Upper lobe of left lung (tissue), 6 donors: ENCODE measurements at regions not wholly inside any gene's neighbourhood (a gene's known extent, or its start where the extent isn't known, plus 50 kb on each side); places are given as distances from the start of the nearest gene placed in this dataset.
A peak's percentile ranks its signal among the peaks of the same experiment; 100 is the strongest.

Source experiments
- ATAC-seq, 2 donors: fragments of 200-7000 bp; cut with Tn5 transposase; one replicate each; pipeline ENCODE4 v1.9.1; 2022; ENCODE audit warnings: mild to moderate bottlenecking in 2 of 2, moderate library complexity in 2 of 2; ENCODE audit not compliant: low FRiP score in 2 of 2
- DNase-seq, 2 donors: peaks; one replicate each; pipeline ENCODE4 v3.0.0-alpha.2; 2019 to 2020
- H3K27ac ChIP-seq, 4 donors: fragments of 200-600 bp; sonication (generic); one replicate each; pipeline ENCODE4 v1.5.1; 2016 to 2019
- H3K27me3 ChIP-seq, 4 donors: fragments of 200-600 bp; sonication (generic); one replicate each; pipeline ENCODE4 v1.5.1; 2017 to 2019
- H3K36me3 ChIP-seq, 4 donors: fragments of 200-600 bp; sonication (generic); one replicate each; pipeline ENCODE4 v1.5.1; 2016 to 2019
- H3K4me1 ChIP-seq, 4 donors: fragments of 200-600 bp; sonication (generic); one replicate each; pipeline ENCODE4 v1.5.1; 2018 to 2019
- H3K4me3 ChIP-seq, 4 donors: fragments of 200-600 bp; sonication (generic); one replicate each; pipeline ENCODE4 v1.5.1; 2017 to 2019; ENCODE audit warnings: mild to moderate bottlenecking in 2 of 4, moderate library complexity in 1 of 4
- H3K9me3 ChIP-seq, 4 donors: fragments of 200-600 bp; sonication (generic); one replicate each; pipeline ENCODE4 v1.5.1; 2018 to 2019
- EP300 ChIP-seq, 4 donors: sonication (generic); formaldehyde crosslinking; IDR thresholded peaks; one replicate each; pipeline ENCODE4 v1.5.1; 2017; ENCODE audit warnings: antibody characterized with exemption in 4 of 4, control low read depth in 2 of 4
- POLR2A ChIP-seq, 4 donors: fragments of 450-650 bp; IDR thresholded peaks; one replicate each; pipeline ENCODE4 v1.5.1; 2016 to 2017; ENCODE audit warnings: antibody characterized with exemption in 4 of 4, mild to moderate bottlenecking in 2 of 4
- POLR2AphosphoS5 ChIP-seq, 2 donors: sonication (generic); formaldehyde crosslinking; IDR thresholded peaks; one replicate each; pipeline ENCODE4 v1.5.1; 2017; ENCODE audit warnings: antibody characterized with exemption in 2 of 2
- WGBS, 2 donors: methylation state at CpG; one replicate each; pipeline ENCODE4 v1.1.5; 2017 to 2018; 5-methylcytosine and 5-hydroxymethylcytosine counted together
- TF ChIP-seq, protein P1 (sequence below), 6 experiments: fragments of 450-650 bp in 4 of 6; fragments of 200-600 bp in 2 of 6; sonication (generic) in 2 of 6; IDR thresholded peaks; one replicate each; pipeline ENCODE4 v1.5.1; 2016 to 2019; ENCODE audit warnings: antibody characterized with exemption in 6 of 6
- donor health status: DM: no; HTN: no; CAD: no; lungs with moderate emphysema.
- donor health status: DM: no; HTN: yes; CAD: no; lungs with severe emphysema.

GRCh38 chr2:33729353-33729752, 130.3 kb upstream of the FAM98A start:
- no peak overlapping the region for H3K4me3 ChIP-seq
- DNase-seq: no peak
- H3K27me3 ChIP-seq: no peaks in the 10 kb centered on the region
- WGBS, 2 donors: 88 to 90% methylated on average over 1 of the region's 1 CpG
- no peaks in the 10 kb centered on the region for H3K9me3 ChIP-seq
- no peaks in the 10 kb centered on the region for H3K36me3 ChIP-seq
- H3K27ac ChIP-seq: no peak overlapping the region
- H3K4me1 ChIP-seq: no peaks in the 10 kb centered on the region
- TF ChIP-seq POLR2A (IDR thresholded peaks at IDR 0.05) (no peak), POLR2AphosphoS5 (IDR thresholded peaks at IDR 0.05) (no peak), EP300 (IDR thresholded peaks at IDR 0.05) (no peak)
- TF ChIP-seq, protein P1, sequence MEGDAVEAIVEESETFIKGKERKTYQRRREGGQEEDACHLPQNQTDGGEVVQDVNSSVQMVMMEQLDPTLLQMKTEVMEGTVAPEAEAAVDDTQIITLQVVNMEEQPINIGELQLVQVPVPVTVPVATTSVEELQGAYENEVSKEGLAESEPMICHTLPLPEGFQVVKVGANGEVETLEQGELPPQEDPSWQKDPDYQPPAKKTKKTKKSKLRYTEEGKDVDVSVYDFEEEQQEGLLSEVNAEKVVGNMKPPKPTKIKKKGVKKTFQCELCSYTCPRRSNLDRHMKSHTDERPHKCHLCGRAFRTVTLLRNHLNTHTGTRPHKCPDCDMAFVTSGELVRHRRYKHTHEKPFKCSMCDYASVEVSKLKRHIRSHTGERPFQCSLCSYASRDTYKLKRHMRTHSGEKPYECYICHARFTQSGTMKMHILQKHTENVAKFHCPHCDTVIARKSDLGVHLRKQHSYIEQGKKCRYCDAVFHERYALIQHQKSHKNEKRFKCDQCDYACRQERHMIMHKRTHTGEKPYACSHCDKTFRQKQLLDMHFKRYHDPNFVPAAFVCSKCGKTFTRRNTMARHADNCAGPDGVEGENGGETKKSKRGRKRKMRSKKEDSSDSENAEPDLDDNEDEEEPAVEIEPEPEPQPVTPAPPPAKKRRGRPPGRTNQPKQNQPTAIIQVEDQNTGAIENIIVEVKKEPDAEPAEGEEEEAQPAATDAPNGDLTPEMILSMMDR (IDR thresholded peaks at IDR 0.05): no peak
- no peak for ATAC-seq

DNA sequence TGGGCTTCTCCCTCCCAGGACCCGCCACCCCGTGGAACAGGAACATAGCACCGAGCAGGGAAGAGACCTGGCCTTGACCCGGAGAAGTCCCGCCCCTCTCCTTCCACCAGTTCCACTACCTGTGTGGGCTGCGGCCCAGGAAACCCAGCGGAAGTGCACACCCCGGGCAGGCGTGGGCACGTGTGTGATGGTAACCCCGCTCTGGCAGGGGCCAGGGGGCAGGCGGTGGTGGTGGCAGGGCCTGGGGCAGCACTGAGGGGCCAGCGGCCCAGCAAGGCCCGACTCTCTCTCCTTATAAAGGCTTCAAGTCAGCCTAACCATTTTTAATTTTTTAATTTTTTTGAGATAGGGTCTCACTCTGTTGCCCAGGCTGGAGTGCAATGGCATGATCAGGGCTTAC, 129.0 kb upstream of the FAM98A start:
- Histone ChIP-seq H3K27ac (no peak overlapping the region), H3K4me1 (no peaks in the 10 kb centered on the region), H3K9me3 (no peaks in the 10 kb centered on the region), H3K27me3 (no peaks in the 10 kb centered on the region), H3K4me3 (no peak overlapping the region), H3K36me3 (no peaks in the 10 kb centered on the region)
- WGBS, 2 donors: 91 to 93% methylated on average over 9 to 14 of the region's 14 CpGs
- ATAC-seq (peak in 1 of 2 donors; percentile 43), DNase-seq (peak in 1 of 2 donors; percentile 52)
- TF ChIP-seq POLR2A (IDR thresholded peaks at IDR 0.05) (no peak), EP300 (IDR thresholded peaks at IDR 0.05) (no peak), POLR2AphosphoS5 (IDR thresholded peaks at IDR 0.05) (no peak)
- TF ChIP-seq, protein P1 (IDR thresholded peaks at IDR 0.05): no peak

DNA sequence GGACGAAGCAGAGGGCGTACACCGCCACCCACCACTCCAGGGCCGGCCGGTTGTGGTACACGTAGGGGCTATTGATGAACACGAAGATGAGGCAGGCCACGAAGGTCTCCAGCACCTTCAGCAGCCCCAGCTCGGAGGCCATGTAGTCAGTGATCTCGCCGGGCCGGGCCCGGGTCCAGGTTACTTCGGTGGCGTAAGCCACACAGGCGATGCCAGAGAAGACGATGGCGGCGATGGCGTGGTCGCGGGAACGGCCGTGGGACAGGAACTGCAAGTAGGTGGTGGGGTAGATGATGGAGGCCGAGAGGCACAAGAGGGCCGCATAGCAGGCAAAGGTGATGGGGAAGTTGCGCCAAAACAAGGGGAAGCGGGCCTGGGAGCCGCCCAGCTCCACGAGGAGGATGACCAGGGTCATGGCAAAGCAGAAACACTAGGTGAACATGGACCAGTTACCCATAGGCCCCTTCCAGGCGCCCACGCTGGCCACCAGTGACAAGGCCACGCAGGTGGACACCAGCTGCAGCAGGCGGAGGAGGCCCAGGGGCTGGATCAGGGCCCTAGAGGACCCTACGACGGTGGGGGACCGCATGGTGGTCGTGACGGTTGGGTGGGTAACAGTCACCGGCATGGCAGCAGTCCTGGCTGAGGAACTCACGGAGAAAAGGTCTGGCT, 128.4 kb upstream of the FAM98A start:
- Histone ChIP-seq H3K27me3 (no peaks in the 10 kb centered on the region), H3K36me3 (no peaks in the 10 kb centered on the region), H3K27ac (no peak overlapping the region), H3K4me1 (no peaks in the 10 kb centered on the region), H3K4me3 (no peak overlapping the region), H3K9me3 (no peaks in the 10 kb centered on the region)
- DNase-seq (peak in 1 of 2 donors; percentile 82), ATAC-seq (peak in 1 of 2 donors; percentile 64)
- no peak for TF ChIP-seq EP300 (IDR thresholded peaks at IDR 0.05)
- TF ChIP-seq, protein P1 (IDR thresholded peaks at IDR 0.05): no peak
- no peak for TF ChIP-seq POLR2A (IDR thresholded peaks at IDR 0.05)
- no peak for TF ChIP-seq POLR2AphosphoS5 (IDR thresholded peaks at IDR 0.05)
- 96 to 97% methylated on average over 38 to 39 of the region's 41 CpGs for WGBS, 2 donors

- ATAC-seq: no peak
- WGBS, 2 donors: 81 to 82% methylated on average over 8 of the region's 8 CpGs
- no peak overlapping the region for H3K4me3 ChIP-seq
- no peaks in the 10 kb centered on the region for H3K36me3 ChIP-seq
- no peak overlapping the region for H3K27ac ChIP-seq
- TF ChIP-seq POLR2A (IDR thresholded peaks at IDR 0.05) (no peak), POLR2AphosphoS5 (IDR thresholded peaks at IDR 0.05) (no peak), EP300 (IDR thresholded peaks at IDR 0.05) (no peak)
- TF ChIP-seq, protein P1 (IDR thresholded peaks at IDR 0.05): no peak
- DNase-seq: no peak
- no peaks in the 10 kb centered on the region for H3K27me3 ChIP-seq
- H3K9me3 ChIP-seq: no peaks in the 10 kb centered on the region
- no peaks in the 10 kb centered on the region for H3K4me1 ChIP-seq
Observed at GRCh38 chr2:33726415-33726814, 127.3 kb upstream of the FAM98A start.

DNA sequence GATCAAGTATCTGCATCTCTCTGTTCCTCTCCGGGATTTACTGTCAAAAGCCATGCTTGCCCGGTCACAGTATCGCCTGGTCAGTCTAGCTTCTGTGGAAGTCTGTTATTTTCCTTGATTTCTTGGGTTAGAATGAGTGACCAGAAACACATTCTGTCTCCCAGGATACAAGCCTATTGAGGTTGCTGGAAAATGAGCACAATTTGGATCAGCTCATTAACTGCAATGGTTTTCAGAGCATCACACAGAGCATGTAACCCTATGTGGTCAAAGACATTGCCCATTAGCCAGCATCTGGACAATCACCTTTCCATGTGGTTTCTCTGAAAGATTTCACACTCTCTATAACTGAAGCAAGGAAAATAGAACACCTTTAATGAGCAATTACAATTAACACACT, 124.2 kb upstream of the FAM98A start:
- TF ChIP-seq, protein P1 (IDR thresholded peaks at IDR 0.05): no peak
- TF ChIP-seq POLR2A (IDR thresholded peaks at IDR 0.05): no peak
- Histone ChIP-seq H3K27me3 (no peaks in the 10 kb centered on the region), H3K9me3 (no peaks in the 10 kb centered on the region), H3K4me1 (no peaks in the 10 kb centered on the region), H3K27ac (no peak overlapping the region), H3K36me3 (no peaks in the 10 kb centered on the region), H3K4me3 (no peak overlapping the region)
- WGBS, 2 donors: 67 to 99% methylated on average over 3 of the region's 3 CpGs
- no peak for ATAC-seq
- DNase-seq: no peak
